ENCODE measurements at regions not wholly inside any gene's neighbourhood (a gene's known extent, or its start where the extent isn't known, plus 50 kb on each side); places are given as distances from the start of the nearest gene placed in this dataset.
"Not testable (repeated sequence)": the region's sequence is repeated elsewhere in the genome, so short reads cannot be mapped to it uniquely, and the experiment has no call there.

GRCh38 chr4:112946127-112946526, 103.3 kb upstream of the ANK2 start:
- no peaks in the 10 kb centered on the region for H3K4me1 ChIP-seq (ENCODE audit: control insufficient read depth in 5 of 5, insufficient read depth in 5 of 5, low read length in 5 of 5)
- H3K9ac ChIP-seq (ENCODE audit: low read length in 5 of 5), result no peak overlapping the region
- no peak overlapping the region for H3K4me3 ChIP-seq (ENCODE audit: low read depth in 1 of 5, low read length in 5 of 5)
- no peak overlapping the region for H3K27ac ChIP-seq (ENCODE audit: low read depth, low read length)
- no peaks in the 10 kb centered on the region for H3K9me3 ChIP-seq (ENCODE audit: control insufficient read depth in 5 of 5, low read length in 5 of 5)
- no peaks in the 10 kb centered on the region for H3K36me3 ChIP-seq (ENCODE audit: control insufficient read depth in 5 of 5, insufficient read depth in 5 of 5, low read length in 5 of 5)
- H3K27me3 ChIP-seq (ENCODE audit: control insufficient read depth in 5 of 5, insufficient read depth in 4 of 5, low read length in 5 of 5), result no peaks in the 10 kb centered on the region

- Histone ChIP-seq H3K27ac (ENCODE audit: low read depth, low read length) (no peak overlapping the region), H3K9ac (ENCODE audit: low read length in 5 of 5) (no peak overlapping the region)
Observed at GRCh38 chr4:112947616-112948015, 101.8 kb upstream of the ANK2 start.

GRCh38 chr4:112951362-112952312, 97.8 kb upstream of the ANK2 start:
- peaks cover 0 to 3% (median 0%) of the 10 kb centered on the region in 5 donors for H3K4me1 ChIP-seq (ENCODE audit: control insufficient read depth in 5 of 5, insufficient read depth in 5 of 5, low read length in 5 of 5)
- H3K4me3 ChIP-seq (ENCODE audit: low read depth in 1 of 5, low read length in 5 of 5), result peak overlapping the region in 2 of 5 donors; percentile 8 to 49
- no peaks in the 10 kb centered on the region for H3K27me3 ChIP-seq (ENCODE audit: control insufficient read depth in 5 of 5, insufficient read depth in 4 of 5, low read length in 5 of 5)
- H3K9ac ChIP-seq (ENCODE audit: low read length in 5 of 5), result no peak overlapping the region
- no peak overlapping the region for H3K27ac ChIP-seq (ENCODE audit: low read depth, low read length)
- no peaks in the 10 kb centered on the region for H3K9me3 ChIP-seq (ENCODE audit: control insufficient read depth in 5 of 5, low read length in 5 of 5)
- no peaks in the 10 kb centered on the region for H3K36me3 ChIP-seq (ENCODE audit: control insufficient read depth in 5 of 5, insufficient read depth in 5 of 5, low read length in 5 of 5)

More at GRCh38 chr4:112947616-112948015, 101.8 kb upstream of the ANK2 start:
- Histone ChIP-seq H3K27me3 (ENCODE audit: control insufficient read depth in 5 of 5, insufficient read depth in 4 of 5, low read length in 5 of 5) (no peaks in the 10 kb centered on the region), H3K9me3 (ENCODE audit: control insufficient read depth in 5 of 5, low read length in 5 of 5) (no peaks in the 10 kb centered on the region), H3K4me1 (ENCODE audit: control insufficient read depth in 5 of 5, insufficient read depth in 5 of 5, low read length in 5 of 5) (peaks cover 0 to 3% (median 0%) of the 10 kb centered on the region in 5 donors), H3K4me3 (ENCODE audit: low read depth in 1 of 5, low read length in 5 of 5) (no peak overlapping the region), H3K36me3 (ENCODE audit: control insufficient read depth in 5 of 5, insufficient read depth in 5 of 5, low read length in 5 of 5) (no peaks in the 10 kb centered on the region)

GRCh38 chr4:112952313-112952700, 97.1 kb upstream of the ANK2 start:
- Histone ChIP-seq H3K27me3 (ENCODE audit: control insufficient read depth in 5 of 5, insufficient read depth in 4 of 5, low read length in 5 of 5) (no peaks in the 10 kb centered on the region), H3K4me3 (ENCODE audit: low read depth in 1 of 5, low read length in 5 of 5) (no peak overlapping the region), H3K9ac (ENCODE audit: low read length in 5 of 5) (no peak overlapping the region), H3K9me3 (ENCODE audit: control insufficient read depth in 5 of 5, low read length in 5 of 5) (no peaks in the 10 kb centered on the region), H3K4me1 (ENCODE audit: control insufficient read depth in 5 of 5, insufficient read depth in 5 of 5, low read length in 5 of 5) (peaks cover 0 to 3% (median 0%) of the 10 kb centered on the region in 5 donors), H3K36me3 (ENCODE audit: control insufficient read depth in 5 of 5, insufficient read depth in 5 of 5, low read length in 5 of 5) (no peaks in the 10 kb centered on the region), H3K27ac (ENCODE audit: low read depth, low read length) (no peak overlapping the region)

- Histone ChIP-seq H3K9ac (ENCODE audit: low read length in 5 of 5) (no peak overlapping the region), H3K4me3 (ENCODE audit: low read depth in 1 of 5, low read length in 5 of 5) (no peak overlapping the region)
Observed at GRCh38 chr4:112953262-112953661, 96.2 kb upstream of the ANK2 start.

GRCh38 chr4:112954286-112954685, 95.2 kb upstream of the ANK2 start:
- no peak overlapping the region for H3K27ac ChIP-seq (ENCODE audit: low read depth, low read length)
- peaks cover 0 to 3% (median 0%) of the 10 kb centered on the region in 5 donors for H3K4me1 ChIP-seq (ENCODE audit: control insufficient read depth in 5 of 5, insufficient read depth in 5 of 5, low read length in 5 of 5)
- H3K36me3 ChIP-seq (ENCODE audit: control insufficient read depth in 5 of 5, insufficient read depth in 5 of 5, low read length in 5 of 5), result no peaks in the 10 kb centered on the region
- no peak overlapping the region for H3K4me3 ChIP-seq (ENCODE audit: low read depth in 1 of 5, low read length in 5 of 5)
- no peak overlapping the region for H3K9ac ChIP-seq (ENCODE audit: low read length in 5 of 5)
- no peaks in the 10 kb centered on the region for H3K9me3 ChIP-seq (ENCODE audit: control insufficient read depth in 5 of 5, low read length in 5 of 5)
- H3K27me3 ChIP-seq (ENCODE audit: control insufficient read depth in 5 of 5, insufficient read depth in 4 of 5, low read length in 5 of 5), result no peaks in the 10 kb centered on the region

More at GRCh38 chr4:112953262-112953661, 96.2 kb upstream of the ANK2 start:
- no peaks in the 10 kb centered on the region for H3K27me3 ChIP-seq (ENCODE audit: control insufficient read depth in 5 of 5, insufficient read depth in 4 of 5, low read length in 5 of 5)
- H3K36me3 ChIP-seq (ENCODE audit: control insufficient read depth in 5 of 5, insufficient read depth in 5 of 5, low read length in 5 of 5), result no peaks in the 10 kb centered on the region
- H3K27ac ChIP-seq (ENCODE audit: low read depth, low read length), result no peak overlapping the region
- H3K9me3 ChIP-seq (ENCODE audit: control insufficient read depth in 5 of 5, low read length in 5 of 5), result no peaks in the 10 kb centered on the region
- peaks cover 0 to 3% (median 0%) of the 10 kb centered on the region in 5 donors for H3K4me1 ChIP-seq (ENCODE audit: control insufficient read depth in 5 of 5, insufficient read depth in 5 of 5, low read length in 5 of 5)

- Histone ChIP-seq H3K9me3 (ENCODE audit: control insufficient read depth in 5 of 5, low read length in 5 of 5) (no peaks in the 10 kb centered on the region), H3K9ac (ENCODE audit: low read length in 5 of 5) (no peak overlapping the region), H3K36me3 (ENCODE audit: control insufficient read depth in 5 of 5, insufficient read depth in 5 of 5, low read length in 5 of 5) (no peaks in the 10 kb centered on the region), H3K4me1 (ENCODE audit: control insufficient read depth in 5 of 5, insufficient read depth in 5 of 5, low read length in 5 of 5) (peaks cover 0 to 3% (median 0%) of the 10 kb centered on the region in 5 donors), H3K27me3 (ENCODE audit: control insufficient read depth in 5 of 5, insufficient read depth in 4 of 5, low read length in 5 of 5) (no peaks in the 10 kb centered on the region), H3K4me3 (ENCODE audit: low read depth in 1 of 5, low read length in 5 of 5) (no peak overlapping the region), H3K27ac (ENCODE audit: low read depth, low read length) (no peak overlapping the region)
Observed at GRCh38 chr4:112956484-112956896, 93.0 kb upstream of the ANK2 start.

- not testable (repeated sequence) for H3K27ac ChIP-seq (ENCODE audit: low read depth, low read length); H3K4me1 ChIP-seq (ENCODE audit: control insufficient read depth in 5 of 5, insufficient read depth in 5 of 5, low read length in 5 of 5); H3K27me3 ChIP-seq (ENCODE audit: control insufficient read depth in 5 of 5, insufficient read depth in 4 of 5, low read length in 5 of 5); H3K9me3 ChIP-seq (ENCODE audit: control insufficient read depth in 5 of 5, low read length in 5 of 5); H3K9ac ChIP-seq (ENCODE audit: low read length in 5 of 5); H3K4me3 ChIP-seq (ENCODE audit: low read depth in 1 of 5, low read length in 5 of 5); H3K36me3 ChIP-seq (ENCODE audit: control insufficient read depth in 5 of 5, insufficient read depth in 5 of 5, low read length in 5 of 5)
Observed at GRCh38 chr4:112957764-112958163, 91.7 kb upstream of the ANK2 start.

- Histone ChIP-seq H3K27ac (ENCODE audit: low read depth, low read length) (no peak overlapping the region), H3K9ac (ENCODE audit: low read length in 5 of 5) (no peak overlapping the region), H3K4me1 (ENCODE audit: control insufficient read depth in 5 of 5, insufficient read depth in 5 of 5, low read length in 5 of 5) (no peaks in the 10 kb centered on the region), H3K9me3 (ENCODE audit: control insufficient read depth in 5 of 5, low read length in 5 of 5) (no peaks in the 10 kb centered on the region), H3K36me3 (ENCODE audit: control insufficient read depth in 5 of 5, insufficient read depth in 5 of 5, low read length in 5 of 5) (no peaks in the 10 kb centered on the region), H3K27me3 (ENCODE audit: control insufficient read depth in 5 of 5, insufficient read depth in 4 of 5, low read length in 5 of 5) (no peaks in the 10 kb centered on the region), H3K4me3 (ENCODE audit: low read depth in 1 of 5, low read length in 5 of 5) (no peak overlapping the region)
Observed at GRCh38 chr4:112966701-112967488, 82.6 kb upstream of the ANK2 start.
